DMS53 treated with DMSO at 0.1 percent for 48 hours (cell line): ENCODE measurements at regions not wholly inside any gene's neighbourhood (a gene's known extent, or its start where the extent isn't known, plus 50 kb on each side); places are given as distances from the start of the nearest gene placed in this dataset.
"Not testable (repeated sequence)": the region's sequence is repeated elsewhere in the genome, so short reads cannot be mapped to it uniquely, and the experiment has no call there.

Experiments
- DNase-seq: peaks from one replicate; lab custom pipeline; 2025; ENCODE audit not compliant: unreplicated experiment; lab: John Stamatoyannopoulos, UW

DNA sequence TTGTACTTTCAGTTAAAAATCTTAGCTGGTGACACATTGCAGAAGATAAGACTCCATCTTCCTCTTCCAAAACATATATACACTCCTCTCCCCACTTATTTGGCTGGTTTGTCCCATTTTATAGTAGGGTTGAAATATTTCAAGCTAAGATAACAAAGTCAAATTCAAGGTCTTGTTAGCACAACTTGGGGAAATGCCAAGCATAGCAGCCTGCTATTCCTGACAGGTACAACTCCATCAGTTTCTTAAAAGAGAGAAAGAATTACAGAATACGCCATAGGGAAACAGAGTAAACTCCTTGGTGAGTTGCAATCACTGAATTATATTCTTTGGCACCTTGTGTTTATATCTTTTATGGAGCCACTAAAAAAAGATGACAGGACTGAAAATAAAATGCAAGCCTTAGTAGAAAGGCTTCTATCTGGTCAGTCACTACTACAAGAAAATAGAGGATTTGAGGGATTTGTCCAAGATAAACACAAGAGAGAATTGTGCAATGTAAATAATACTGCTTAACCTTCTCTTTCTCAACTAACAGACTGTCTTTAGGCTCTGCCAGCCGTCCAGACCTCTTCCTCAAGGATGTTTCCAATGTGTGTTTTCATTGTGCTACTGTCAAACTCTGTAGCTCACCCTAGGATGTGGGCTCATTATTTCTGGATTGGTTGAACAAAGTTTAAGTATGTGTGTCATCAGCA is 170.3 kb downstream of the VEGFC start:
- DNase-seq = no peak

DNA sequence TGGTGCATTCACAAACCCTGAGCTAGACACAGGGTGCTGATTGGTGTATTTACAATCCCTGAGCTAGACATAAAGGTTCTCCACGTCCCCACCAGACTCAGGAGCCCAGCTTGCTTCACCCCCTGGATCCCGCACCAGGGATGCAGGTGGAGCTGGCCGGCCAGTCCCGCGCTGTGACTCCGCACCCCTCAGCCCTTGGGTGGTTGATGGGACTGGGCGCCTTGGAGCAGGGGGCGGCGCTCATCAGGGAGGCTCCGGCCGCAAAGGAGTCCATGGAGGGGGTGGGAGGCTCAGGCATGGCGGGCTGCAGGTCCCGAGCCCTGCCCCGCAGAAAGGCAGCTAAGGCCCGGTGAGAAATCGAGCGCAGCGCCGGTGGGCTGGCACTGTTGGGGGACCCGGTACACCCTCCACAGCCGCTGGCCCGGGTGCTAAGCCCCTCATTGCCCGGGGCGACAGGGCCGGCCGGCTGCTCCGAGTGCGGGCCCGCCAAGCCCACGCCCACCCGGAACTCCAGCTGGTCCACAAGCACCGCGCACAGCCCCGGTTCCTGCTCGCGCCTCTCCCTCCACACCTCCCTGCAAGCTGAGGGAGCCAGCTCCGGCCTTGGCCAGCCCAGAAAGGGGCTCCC is 167.6 kb downstream of the VEGFC start:
- not testable (repeated sequence) for DNase-seq

DNA sequence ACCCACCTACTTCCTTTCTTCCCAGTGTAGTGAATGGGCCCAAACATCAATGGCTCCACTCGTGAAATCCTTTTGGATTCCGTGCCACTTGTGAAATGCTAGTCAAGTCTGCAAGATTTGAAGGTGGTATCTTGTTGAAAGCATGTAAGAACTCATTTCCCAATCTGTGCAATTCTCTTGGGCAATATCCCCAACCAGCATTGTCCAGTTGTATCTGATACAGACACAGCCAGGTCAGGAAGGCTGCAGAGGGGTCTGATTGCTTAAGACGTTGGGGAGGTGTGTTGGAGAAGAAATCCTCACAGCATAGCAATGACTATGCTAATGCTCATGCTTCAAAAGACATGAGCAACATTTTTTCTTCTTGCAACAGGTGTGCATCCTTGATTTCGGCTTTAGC is 164.8 kb downstream of the VEGFC start:
- DNase-seq = no peak

GRCh38 chr4:176631611-176632010 is 161.1 kb downstream of the VEGFC start:
- no peak for DNase-seq
